DMS79 treated with DMSO at 0.1 percent for 48 hours (cell line): ENCODE measurements at regions not wholly inside any gene's neighbourhood (a gene's known extent, or its start where the extent isn't known, plus 50 kb on each side); places are given as distances from the start of the nearest gene placed in this dataset.
"Not testable (repeated sequence)": the region's sequence is repeated elsewhere in the genome, so short reads cannot be mapped to it uniquely, and the experiment has no call there.

Experiments
- DNase-seq: peaks from one replicate; lab custom pipeline; 2025; lab: John Stamatoyannopoulos, UW

DNA sequence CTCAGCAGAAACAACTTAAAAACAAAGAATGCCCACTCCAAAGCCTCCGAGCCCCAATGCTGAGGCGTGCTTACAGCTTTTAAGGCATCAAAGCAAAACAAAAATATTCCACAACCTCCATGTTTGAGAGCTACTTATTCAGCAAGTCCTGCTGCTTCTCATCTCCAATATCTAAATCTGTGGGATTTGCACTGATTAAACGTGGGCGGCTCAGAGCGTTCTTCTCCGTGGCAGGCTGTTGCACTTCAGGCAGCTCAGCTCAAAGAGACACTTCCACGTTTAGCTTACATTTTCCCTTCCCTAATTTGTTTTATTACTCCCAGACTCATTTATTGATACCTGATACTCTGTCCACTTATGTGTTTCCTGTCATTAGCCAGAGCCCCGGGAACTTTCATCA is 282.6 kb upstream of the MCTP2 start:
- no peak for DNase-seq

DNA sequence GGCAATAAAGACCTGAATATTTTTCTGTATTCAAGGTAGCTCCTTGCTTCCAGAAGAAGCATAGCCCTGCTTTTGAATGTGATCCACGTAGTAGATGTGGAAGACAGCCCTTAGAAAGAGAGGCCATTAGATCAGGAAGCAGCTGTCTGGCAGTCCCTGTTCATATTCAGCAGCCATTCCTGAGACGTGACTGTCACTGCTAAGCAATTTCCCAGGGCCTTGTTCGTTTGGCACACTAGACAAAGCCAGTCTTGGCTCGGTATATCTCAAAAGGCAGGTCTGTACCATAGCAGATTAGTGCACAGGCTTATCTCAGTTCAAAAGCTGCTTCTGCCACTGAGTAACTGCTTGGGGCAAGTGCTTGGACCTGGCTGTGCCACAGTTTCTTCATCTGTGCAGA is 287.8 kb upstream of the MCTP2 start:
- DNase-seq, result no peak

- no peak for DNase-seq
These were observed 289.1 kb upstream of the MCTP2 start for GRCh38 chr15:93942269-93942694.

- DNase-seq, result no peak
These were observed 289.7 kb upstream of the MCTP2 start for GRCh38 chr15:93941697-93942096.

DNA sequence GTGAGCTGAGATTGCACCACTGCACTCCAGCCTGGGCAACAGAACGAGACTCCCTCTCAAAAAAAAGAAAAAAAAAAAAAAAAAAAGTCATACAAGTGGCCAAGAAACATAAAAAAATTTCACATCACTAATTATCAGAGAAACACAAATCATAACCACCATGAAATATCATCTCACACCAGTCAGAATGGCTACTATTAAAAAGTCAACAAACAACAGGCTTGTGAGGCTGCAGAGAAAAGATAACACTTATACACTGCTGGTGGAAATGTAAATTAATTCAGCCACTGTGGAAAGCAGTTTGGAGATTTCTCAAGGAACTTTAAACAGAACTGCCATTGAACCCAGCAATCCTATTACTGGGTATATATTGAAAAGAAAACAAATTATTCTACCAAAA is 291.1 kb upstream of the MCTP2 start:
- DNase-seq, result no peak

- DNase-seq, result no peak
These were observed 299.1 kb upstream of the MCTP2 start for GRCh38 chr15:93932164-93932776.

DNA sequence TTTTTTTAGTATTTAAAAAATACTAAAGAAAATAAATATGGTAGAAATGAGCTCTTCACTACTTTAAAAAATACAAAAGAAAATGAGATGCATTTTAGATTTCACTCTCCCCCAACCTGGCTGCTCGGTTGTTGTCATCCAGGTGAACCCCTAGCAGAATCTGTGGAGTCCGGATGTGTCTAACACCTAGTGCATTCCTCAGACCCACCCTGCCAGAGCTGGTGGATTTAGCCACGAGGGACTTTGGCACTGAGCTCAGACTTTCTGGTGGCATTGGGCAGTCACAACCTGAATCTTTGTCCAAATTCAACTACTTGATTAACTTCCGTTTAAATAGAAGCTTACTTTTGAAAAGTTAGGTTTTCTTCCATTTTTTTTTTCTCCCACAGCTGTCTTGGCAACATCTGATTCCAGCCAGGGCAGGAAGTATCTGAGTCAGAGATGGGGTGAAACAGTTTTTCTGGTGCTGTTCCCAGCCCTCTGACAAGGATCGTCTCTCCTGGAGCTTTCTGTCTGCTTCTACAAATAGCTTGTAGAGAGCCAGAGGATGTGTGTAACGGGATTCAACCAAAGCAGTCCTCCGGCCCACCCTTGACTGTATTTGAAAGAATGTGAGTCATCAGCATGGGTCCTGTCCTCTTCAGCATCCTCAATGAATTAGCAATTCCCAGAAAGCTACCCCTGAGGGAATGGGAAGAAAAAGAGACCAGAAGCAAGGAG is 301.8 kb upstream of the MCTP2 start:
- DNase-seq, result no peak

GRCh38 chr15:93920204-93920603 is 311.2 kb upstream of the MCTP2 start:
- DNase-seq, result no peak

DNA sequence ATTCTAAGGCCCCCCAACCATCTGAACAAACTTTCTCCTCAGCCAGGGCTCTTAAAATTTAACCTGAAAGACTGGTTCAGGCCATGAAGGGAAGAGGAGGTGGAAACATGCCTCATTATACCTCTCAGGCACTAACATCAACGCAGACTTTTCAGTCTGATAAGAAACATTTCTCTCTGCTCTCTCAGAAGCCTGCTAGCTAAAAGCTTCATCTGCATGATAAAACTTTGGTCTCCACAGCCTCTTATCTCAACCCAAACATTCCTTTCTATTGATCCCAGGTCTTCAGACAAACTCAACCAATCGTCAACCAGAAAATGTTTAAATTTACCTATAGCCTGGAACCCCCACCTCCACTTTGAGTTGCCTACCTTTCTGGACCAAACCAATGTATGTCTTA is 312.6 kb upstream of the MCTP2 start:
- not testable (repeated sequence) for DNase-seq

- DNase-seq, result no peak
These were observed 314.2 kb upstream of the MCTP2 start for GRCh38 chr15:93917181-93917580.

- DNase-seq, result no peak
These were observed 317.5 kb upstream of the MCTP2 start for GRCh38 chr15:93913871-93914270.

- no peak for DNase-seq
These were observed 318.1 kb upstream of the MCTP2 start for GRCh38 chr15:93913310-93913709.

- no peak for DNase-seq
These were observed 330.6 kb upstream of the MCTP2 start for GRCh38 chr15:93900476-93901400.

DNA sequence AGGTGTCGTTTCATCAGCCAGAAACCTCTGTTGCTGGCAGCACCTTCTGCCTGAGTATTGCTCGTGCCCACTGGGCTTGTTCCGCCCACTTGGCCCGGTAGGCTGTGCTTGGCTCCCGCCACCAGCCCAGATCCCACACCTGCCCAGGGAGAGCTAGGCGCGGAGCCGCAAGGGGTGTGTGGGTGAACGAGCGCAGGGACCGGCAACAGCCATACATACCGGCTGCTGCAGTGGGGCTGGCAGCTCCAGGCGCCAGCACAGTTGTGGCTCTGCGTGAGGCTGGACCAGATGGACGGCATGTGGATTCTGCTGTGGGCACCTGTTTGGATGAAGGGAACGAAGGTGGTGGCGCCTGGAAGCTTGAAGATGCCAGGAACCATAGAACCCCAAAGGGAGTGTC is 331.5 kb upstream of the MCTP2 start:
- no peak for DNase-seq

DNA sequence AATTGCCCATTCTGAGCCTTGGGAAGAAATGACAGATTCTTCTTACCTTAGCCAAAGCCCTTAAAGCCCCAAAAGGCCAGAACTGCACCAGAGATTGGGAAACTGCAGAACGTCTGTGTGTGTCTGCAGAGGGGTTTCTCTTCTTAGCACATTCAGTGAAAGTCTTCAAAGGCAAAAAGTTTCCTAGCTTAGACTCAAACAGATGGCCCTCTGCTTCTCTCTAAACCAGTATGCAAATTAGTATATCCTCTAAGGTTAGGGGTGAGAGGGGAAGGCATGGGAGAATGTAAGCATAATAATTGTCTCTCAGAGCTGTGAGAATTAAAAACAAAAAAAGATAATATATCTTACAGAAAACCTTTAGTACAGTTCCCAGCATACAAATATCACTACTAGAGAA is 334.0 kb upstream of the MCTP2 start:
- DNase-seq, result no peak

DNA sequence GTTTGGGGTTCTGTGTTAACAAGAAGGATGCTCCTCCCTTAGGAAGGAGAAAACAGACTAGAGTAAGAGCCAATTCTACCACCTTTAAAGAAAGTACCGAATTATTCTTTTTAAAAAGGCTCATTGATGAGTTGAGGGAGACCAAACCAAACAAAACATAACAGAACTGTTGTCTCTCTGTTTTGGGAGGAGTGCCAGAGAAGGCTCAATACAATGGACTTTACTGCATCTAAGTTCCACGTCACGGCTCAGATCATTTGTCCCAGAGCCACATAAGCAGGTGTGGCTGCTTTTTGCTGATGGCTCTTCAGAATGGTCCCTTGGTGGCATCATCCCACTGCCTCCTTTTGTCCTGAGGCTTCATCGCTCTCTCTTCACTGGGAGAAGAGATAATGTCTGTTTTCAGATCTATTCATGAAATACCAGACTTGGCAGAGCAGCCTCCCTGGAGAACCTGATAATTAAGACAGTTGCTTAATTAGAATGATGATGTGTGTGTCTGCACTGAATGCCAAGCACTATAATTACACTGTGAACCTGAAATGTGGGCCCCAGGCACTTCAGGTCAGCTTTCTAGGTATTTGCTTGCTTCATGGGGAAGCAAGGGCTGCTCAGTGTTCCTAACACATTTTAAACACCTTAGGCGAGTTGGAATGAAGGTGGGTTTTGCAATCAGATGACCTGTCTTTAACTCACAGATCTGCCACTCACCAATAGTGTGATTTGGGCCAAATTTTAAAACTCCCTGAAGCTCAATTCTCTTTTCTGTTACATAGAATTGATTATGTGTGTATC is 335.2 kb upstream of the MCTP2 start:
- no peak for DNase-seq

- no peak for DNase-seq
These were observed 336.8 kb upstream of the MCTP2 start for GRCh38 chr15:93894438-93895036.

DNA sequence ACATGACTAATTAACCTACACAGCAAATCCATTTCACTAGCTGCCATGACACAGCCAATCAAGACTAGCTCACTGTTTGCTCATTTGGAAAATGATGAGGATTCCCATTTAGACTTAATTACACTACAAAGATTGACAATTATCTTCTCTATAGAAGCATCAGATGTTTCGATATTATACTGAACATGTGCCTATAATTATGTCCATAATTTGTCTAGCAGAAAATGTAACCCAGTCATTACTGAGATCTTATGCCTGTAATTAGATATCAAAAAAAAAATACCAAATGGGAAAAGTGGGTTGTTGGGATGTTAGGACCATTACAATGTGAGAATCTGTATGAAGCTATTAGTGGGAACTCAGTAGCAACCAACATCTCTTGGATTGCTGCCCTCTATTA is 344.2 kb upstream of the MCTP2 start:
- no peak for DNase-seq

DNA sequence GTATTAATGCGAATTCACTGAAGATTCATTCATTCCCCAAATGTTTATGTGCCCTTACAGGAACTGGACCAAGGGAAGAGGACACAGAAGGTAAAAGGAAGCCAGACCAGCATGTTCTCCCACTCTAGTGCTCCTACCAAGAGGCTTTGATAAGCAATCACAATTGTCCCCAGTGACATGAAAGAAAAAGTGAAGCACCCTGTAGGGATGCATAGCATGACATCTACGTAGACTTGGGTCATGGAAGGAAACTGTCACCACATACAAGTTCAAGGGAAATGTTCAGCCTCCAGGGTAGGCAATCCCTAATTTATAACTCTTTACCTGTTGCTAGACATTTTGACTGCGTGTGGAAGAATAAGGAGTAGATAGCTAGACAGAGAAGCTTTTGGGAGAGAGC is 348.6 kb upstream of the MCTP2 start:
- DNase-seq, result no peak

DNA sequence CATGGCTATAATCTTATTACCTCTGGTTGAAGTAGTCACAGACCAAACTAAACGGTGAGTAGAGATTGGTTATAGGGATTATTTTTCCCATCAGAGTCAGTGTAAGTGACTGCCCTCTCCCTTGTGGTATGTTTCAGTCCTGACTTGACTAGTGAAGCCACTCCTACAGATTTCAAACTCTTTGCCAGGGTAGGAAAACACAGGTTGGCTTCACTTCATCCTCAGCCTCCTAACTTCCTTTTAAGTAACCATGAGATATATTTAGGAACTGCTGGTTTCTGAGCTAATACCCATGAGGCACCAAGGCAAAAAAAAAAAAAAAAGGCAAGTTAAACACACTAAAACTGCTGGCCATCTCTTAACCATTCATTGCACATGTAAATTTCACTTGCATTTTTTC is 349.2 kb upstream of the MCTP2 start:
- DNase-seq, result no peak

GRCh38 chr15:93881310-93881709 is 350.1 kb upstream of the MCTP2 start:
- no peak for DNase-seq

- DNase-seq, result no peak
These were observed 351.0 kb upstream of the MCTP2 start for GRCh38 chr15:93880358-93880757.
